Nephron (organoid): ENCODE measurements at regions not wholly inside any gene's neighbourhood (a gene's known extent, or its start where the extent isn't known, plus 50 kb on each side); places are given as distances from the start of the nearest gene placed in this dataset.
A peak's percentile ranks its signal among the peaks of the same experiment; 100 is the strongest.

ENCODE experiments used
- H3K27ac Mint-ChIP-seq, 3 experiments: 2 replicates each; pipeline ENCODE4 v1.8.0; 2020; ENCODE audit warnings: mixed read lengths in 3 of 3, mild to moderate bottlenecking in 2 of 3, moderate library complexity in 1 of 3
- H3K27me3 Mint-ChIP-seq: 2 replicates; pipeline ENCODE4 v1.8.0; 2021; ENCODE audit warnings: low read depth, mild to moderate bottlenecking, moderate library complexity, mixed read lengths
- H3K36me3 Mint-ChIP-seq: 2 replicates; pipeline ENCODE4 v1.8.0; 2020; ENCODE audit warnings: low read depth, mixed read lengths
- H3K4me1 Mint-ChIP-seq: 2 replicates; pipeline ENCODE4 v1.8.0; 2020; ENCODE audit warnings: mixed read lengths
- H3K4me3 Mint-ChIP-seq, 3 experiments: 2 replicates each; pipeline ENCODE4 v1.8.0; 2020; ENCODE audit warnings: mild to moderate bottlenecking in 3 of 3, mixed read lengths in 3 of 3, moderate library complexity in 2 of 3
- H3K9me3 Mint-ChIP-seq: 2 replicates; pipeline ENCODE4 v1.8.0; 2020; ENCODE audit warnings: mixed read lengths
- TF ChIP-seq, protein P1 (sequence below), 3 experiments: fragments of 200-600 bp; sonication (generic); IDR thresholded peaks; one replicate each; pipeline ENCODE4 v1.5.0; 2021; ENCODE audit warnings: antibody characterized with exemption in 3 of 3; ENCODE audit not compliant: unreplicated experiment in 3 of 3

- H3K4me3 Mint-ChIP-seq: no peak overlapping the region
- H3K36me3 Mint-ChIP-seq: peaks cover 4% of the 10 kb centered on the region
- H3K27ac Mint-ChIP-seq: peak overlapping the region; percentile 47 to 73 (median 71)
- TF ChIP-seq, protein P1, sequence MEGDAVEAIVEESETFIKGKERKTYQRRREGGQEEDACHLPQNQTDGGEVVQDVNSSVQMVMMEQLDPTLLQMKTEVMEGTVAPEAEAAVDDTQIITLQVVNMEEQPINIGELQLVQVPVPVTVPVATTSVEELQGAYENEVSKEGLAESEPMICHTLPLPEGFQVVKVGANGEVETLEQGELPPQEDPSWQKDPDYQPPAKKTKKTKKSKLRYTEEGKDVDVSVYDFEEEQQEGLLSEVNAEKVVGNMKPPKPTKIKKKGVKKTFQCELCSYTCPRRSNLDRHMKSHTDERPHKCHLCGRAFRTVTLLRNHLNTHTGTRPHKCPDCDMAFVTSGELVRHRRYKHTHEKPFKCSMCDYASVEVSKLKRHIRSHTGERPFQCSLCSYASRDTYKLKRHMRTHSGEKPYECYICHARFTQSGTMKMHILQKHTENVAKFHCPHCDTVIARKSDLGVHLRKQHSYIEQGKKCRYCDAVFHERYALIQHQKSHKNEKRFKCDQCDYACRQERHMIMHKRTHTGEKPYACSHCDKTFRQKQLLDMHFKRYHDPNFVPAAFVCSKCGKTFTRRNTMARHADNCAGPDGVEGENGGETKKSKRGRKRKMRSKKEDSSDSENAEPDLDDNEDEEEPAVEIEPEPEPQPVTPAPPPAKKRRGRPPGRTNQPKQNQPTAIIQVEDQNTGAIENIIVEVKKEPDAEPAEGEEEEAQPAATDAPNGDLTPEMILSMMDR (IDR thresholded peaks at IDR 0.05; ENCODE audit: unreplicated experiment in 3 of 3): no peak
- H3K27me3 Mint-ChIP-seq: peaks cover 26% of the 10 kb centered on the region
- H3K9me3 Mint-ChIP-seq: peaks cover 2% of the 10 kb centered on the region
- H3K4me1 Mint-ChIP-seq: peaks cover 36% of the 10 kb centered on the region
These were observed 326.6 kb downstream of the MN1 start for GRCh38 chr22:27474711-27475547.

DNA sequence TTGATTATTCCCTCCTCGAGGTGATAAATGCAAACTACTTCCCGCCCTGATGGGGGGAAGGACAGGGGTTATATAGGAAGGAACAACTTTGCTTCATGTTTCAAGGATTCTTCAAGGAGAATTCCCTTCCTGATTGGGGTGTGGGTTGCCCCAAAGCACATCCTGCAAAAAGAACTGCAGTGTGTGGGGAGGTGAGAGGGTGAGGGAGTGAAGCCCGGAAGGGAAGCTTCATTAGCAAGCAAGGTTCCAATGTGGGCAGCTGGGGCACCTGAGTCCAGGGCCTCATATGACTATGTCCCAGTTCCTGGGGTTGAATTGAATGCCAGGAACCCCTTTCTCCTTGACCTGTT, 326.0 kb downstream of the MN1 start:
- Mint-ChIP-seq H3K9me3 (peaks cover 2% of the 10 kb centered on the region), H3K27ac (peak overlapping the region; percentile 47 to 73 (median 71)), H3K4me3 (no peak overlapping the region), H3K36me3 (peaks cover 4% of the 10 kb centered on the region), H3K4me1 (peaks cover 41% of the 10 kb centered on the region), H3K27me3 (peaks cover 26% of the 10 kb centered on the region)
- TF ChIP-seq, protein P1 (IDR thresholded peaks at IDR 0.05; ENCODE audit: unreplicated experiment in 3 of 3): no peak

- Mint-ChIP-seq H3K4me3 (no peak overlapping the region), H3K36me3 (peaks cover 4% of the 10 kb centered on the region), H3K27ac (peak overlapping the region in 2 of 3 experiments; percentile 41 to 78), H3K4me1 (peaks cover 48% of the 10 kb centered on the region), H3K9me3 (peaks cover 2% of the 10 kb centered on the region), H3K27me3 (peaks cover 26% of the 10 kb centered on the region)
- TF ChIP-seq, protein P1 (IDR thresholded peaks at IDR 0.05; ENCODE audit: unreplicated experiment in 3 of 3): no peak
These were observed 325.2 kb downstream of the MN1 start for GRCh38 chr22:27476318-27476717.

DNA sequence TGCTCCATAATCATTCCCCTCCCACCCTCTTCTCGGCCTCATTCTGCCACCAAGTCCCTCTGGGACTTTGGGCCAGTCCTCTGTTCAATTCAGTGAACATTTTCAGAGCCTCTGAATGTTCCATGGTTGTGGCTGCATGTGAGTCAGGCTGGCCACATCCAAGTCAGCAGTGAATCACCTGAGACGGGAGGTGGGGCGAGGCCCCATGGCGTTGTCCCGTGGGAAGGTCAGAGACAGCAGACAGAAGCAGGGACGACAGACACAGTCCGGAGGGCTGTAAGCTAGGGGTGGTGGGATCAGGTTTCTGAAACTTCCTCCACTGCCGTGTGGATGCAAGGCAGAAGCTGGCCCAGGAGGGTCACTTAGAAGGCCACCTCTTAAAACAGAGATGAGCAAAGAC, 324.8 kb downstream of the MN1 start:
- peaks cover 2% of the 10 kb centered on the region for H3K9me3 Mint-ChIP-seq
- peaks cover 4% of the 10 kb centered on the region for H3K36me3 Mint-ChIP-seq
- TF ChIP-seq, protein P1 (IDR thresholded peaks at IDR 0.05; ENCODE audit: unreplicated experiment in 3 of 3): no peak
- H3K27ac Mint-ChIP-seq: peak overlapping the region in 2 of 3 experiments; percentile 41 to 78
- H3K27me3 Mint-ChIP-seq: peaks cover 27% of the 10 kb centered on the region
- peaks cover 52% of the 10 kb centered on the region for H3K4me1 Mint-ChIP-seq
- H3K4me3 Mint-ChIP-seq: no peak overlapping the region

DNA sequence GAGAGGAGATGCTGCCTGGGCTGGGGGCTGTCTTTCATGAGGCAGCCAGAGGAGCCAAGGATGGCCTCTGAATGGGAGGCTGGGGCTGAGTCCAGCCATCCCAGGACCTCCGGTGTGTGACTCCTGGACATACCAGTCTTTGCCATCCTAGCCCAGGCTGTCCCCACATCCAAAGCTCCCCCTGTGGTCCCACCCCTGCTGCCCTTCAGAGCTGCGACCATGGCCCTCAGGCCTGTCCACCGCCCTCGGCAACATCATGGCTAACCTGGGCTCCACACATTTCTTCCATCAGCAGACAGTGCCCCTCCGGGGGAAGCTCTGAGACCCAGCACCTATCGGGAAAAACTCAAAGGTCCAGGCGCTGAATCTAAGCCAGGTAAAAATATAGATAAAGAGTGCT, 324.4 kb downstream of the MN1 start:
- H3K4me3 Mint-ChIP-seq: no peak overlapping the region
- H3K4me1 Mint-ChIP-seq: peaks cover 57% of the 10 kb centered on the region
- peaks cover 4% of the 10 kb centered on the region for H3K36me3 Mint-ChIP-seq
- H3K27me3 Mint-ChIP-seq: peaks cover 32% of the 10 kb centered on the region
- peaks cover 2% of the 10 kb centered on the region for H3K9me3 Mint-ChIP-seq
- no peak overlapping the region for H3K27ac Mint-ChIP-seq
- TF ChIP-seq, protein P1 (IDR thresholded peaks at IDR 0.05; ENCODE audit: unreplicated experiment in 3 of 3): no peak

DNA sequence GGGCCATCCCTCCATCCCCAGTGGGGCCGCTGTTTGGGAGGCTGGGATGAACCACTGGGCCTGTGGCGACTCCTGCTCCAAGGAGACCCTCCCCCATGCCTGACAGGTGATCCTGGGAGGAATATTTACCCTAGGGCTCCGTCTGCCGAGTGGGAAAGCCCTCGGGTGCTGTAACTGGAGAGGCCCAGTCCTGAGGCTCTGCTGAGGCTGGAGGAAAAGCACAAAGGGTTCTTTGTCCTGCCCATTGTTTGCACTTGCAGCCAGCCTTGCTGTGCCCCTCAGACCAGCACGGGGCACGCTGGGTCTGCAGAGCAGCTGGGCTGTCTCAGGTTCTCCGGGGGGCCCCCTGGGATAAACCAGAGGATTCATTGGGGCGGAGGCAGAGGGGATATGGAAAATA, 321.1 kb downstream of the MN1 start:
- H3K4me1 Mint-ChIP-seq: peaks cover 48% of the 10 kb centered on the region
- H3K27ac Mint-ChIP-seq: peak overlapping the region; percentile 12 to 68 (median 51)
- peaks cover 4% of the 10 kb centered on the region for H3K36me3 Mint-ChIP-seq
- TF ChIP-seq, protein P1 (IDR thresholded peaks at IDR 0.05; ENCODE audit: unreplicated experiment in 3 of 3): no peak
- peaks cover 24% of the 10 kb centered on the region for H3K27me3 Mint-ChIP-seq
- no peak overlapping the region for H3K4me3 Mint-ChIP-seq
- H3K9me3 Mint-ChIP-seq: peaks cover 2% of the 10 kb centered on the region
